Stomach (tissue), 8 donors: ENCODE measurements at regions not wholly inside any gene's neighbourhood (a gene's known extent, or its start where the extent isn't known, plus 50 kb on each side); places are given as distances from the start of the nearest gene placed in this dataset.

ENCODE experiments used
- DNase-seq, 2 donors: peaks; one replicate each; pipeline versions ENCODE4 v3.0.0 to v3.0.0-alpha.2; 2013 to 2019
- H3K27ac ChIP-seq, 5 donors: fragments of 200-600 bp in 4 of 5; sonication (generic) in 4 of 5; one replicate each; pipeline ENCODE4 v1.5.1; 2013 to 2019; ENCODE audit warnings: mild to moderate bottlenecking in 1 of 5, moderate library complexity in 1 of 5
- H3K27me3 ChIP-seq, 3 donors: fragments of 200-600 bp; sonication (generic); one replicate each; pipeline ENCODE4 v1.5.1; 2017 to 2019; ENCODE audit warnings: mixed run types in 1 of 3
- H3K36me3 ChIP-seq, 4 donors: fragments of 200-600 bp; sonication (generic); 1 replicate in 3 of 4; 2 replicates in 1 of 4; pipeline ENCODE4 v1.5.1; 2016 to 2019
- H3K4me1 ChIP-seq, 4 donors: fragments of 200-600 bp; sonication (generic); one replicate each; pipeline ENCODE4 v1.5.1; 2016 to 2019
- H3K4me3 ChIP-seq, 4 donors: fragments of 200-600 bp; sonication (generic) in 3 of 4; one replicate each; pipeline ENCODE4 v1.5.1; 2016 to 2019; ENCODE audit warnings: mild to moderate bottlenecking in 1 of 4
- H3K9me3 ChIP-seq, 4 donors: fragments of 200-600 bp; sonication (generic); one replicate each; pipeline ENCODE4 v1.5.1; 2016 to 2019
- EP300 ChIP-seq: sonication (generic); formaldehyde crosslinking; IDR thresholded peaks from one replicate; pipeline ENCODE4 v1.6.1; 2017; ENCODE audit warnings: antibody characterized with exemption
- POLR2A ChIP-seq, 4 donors: fragments of 450-650 bp; IDR thresholded peaks; one replicate each; pipeline ENCODE4 v1.6.1; 2016; ENCODE audit warnings: antibody characterized with exemption in 4 of 4, control low read depth in 2 of 4, mild to moderate bottlenecking in 1 of 4, moderate library complexity in 1 of 4
- POLR2AphosphoS5 ChIP-seq, 3 donors: sonication (generic); formaldehyde crosslinking; IDR thresholded peaks; one replicate each; pipeline ENCODE4 v1.6.1; 2016; ENCODE audit warnings: antibody characterized with exemption in 3 of 3
- WGBS, 5 donors: extraction: QIAGEN DNeasy Blood & Tissue Kit in 3 of 5; methylation state at CpG; one replicate each; pipeline versions ENCODE4 v1.1.5 to v1.1.7; 2013 to 2018; 5-methylcytosine and 5-hydroxymethylcytosine counted together
- intact Hi-C: fragments of 100-400 bp; cut with DNase I; formaldehyde crosslinking; loops from one replicate; pipeline ENCODE4 v1.15.1; 2023; ENCODE audit warnings: low total_unique reads
- TF ChIP-seq, protein P1 (sequence below), 7 experiments: fragments of 450-650 bp in 4 of 7; fragments of 200-600 bp in 3 of 7; sonication (generic) in 3 of 7; IDR thresholded peaks; one replicate each; pipeline ENCODE4 v1.5.1; 2016 to 2019; ENCODE audit warnings: antibody characterized with exemption in 7 of 7, control low read depth in 2 of 7, mild to moderate bottlenecking in 1 of 7
- donor health status: healthy with polysubstance abuse.
- donor health status: Bipolar disorder and iron deficiency.
- donor health status: healthy.

DNA sequence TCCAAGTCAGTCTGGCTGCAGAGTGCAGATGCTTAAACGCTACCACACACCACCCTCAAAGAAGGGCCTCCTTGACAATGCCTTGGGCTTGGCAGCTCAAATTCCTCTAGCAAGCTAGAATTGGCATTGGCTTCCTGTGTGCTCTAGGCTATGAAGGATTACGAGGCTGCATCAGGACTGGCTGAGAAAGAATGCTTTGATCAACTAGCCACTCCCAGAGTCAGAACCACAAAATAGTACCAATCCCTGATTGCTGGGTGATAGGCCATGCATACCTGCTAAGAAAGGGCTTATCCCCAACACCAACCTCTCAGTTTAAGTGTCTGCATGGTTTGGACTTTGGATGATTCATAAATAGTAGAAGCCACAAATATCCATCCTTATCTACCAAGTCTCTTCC, 504.9 kb downstream of the OMA1 start:
- Histone ChIP-seq H3K36me3 (no peaks in the 10 kb centered on the region), H3K27ac (no peak overlapping the region), H3K4me3 (no peak overlapping the region), H3K4me1 (no peaks in the 10 kb centered on the region), H3K9me3 (no peaks in the 10 kb centered on the region), H3K27me3 (no peaks in the 10 kb centered on the region)
- WGBS, 5 donors = 33 to 62% (median 46%) methylated on average over 2 of the region's 2 CpGs
- intact Hi-C loops = no loop called here
- TF ChIP-seq EP300 = no peak
- TF ChIP-seq, protein P1, sequence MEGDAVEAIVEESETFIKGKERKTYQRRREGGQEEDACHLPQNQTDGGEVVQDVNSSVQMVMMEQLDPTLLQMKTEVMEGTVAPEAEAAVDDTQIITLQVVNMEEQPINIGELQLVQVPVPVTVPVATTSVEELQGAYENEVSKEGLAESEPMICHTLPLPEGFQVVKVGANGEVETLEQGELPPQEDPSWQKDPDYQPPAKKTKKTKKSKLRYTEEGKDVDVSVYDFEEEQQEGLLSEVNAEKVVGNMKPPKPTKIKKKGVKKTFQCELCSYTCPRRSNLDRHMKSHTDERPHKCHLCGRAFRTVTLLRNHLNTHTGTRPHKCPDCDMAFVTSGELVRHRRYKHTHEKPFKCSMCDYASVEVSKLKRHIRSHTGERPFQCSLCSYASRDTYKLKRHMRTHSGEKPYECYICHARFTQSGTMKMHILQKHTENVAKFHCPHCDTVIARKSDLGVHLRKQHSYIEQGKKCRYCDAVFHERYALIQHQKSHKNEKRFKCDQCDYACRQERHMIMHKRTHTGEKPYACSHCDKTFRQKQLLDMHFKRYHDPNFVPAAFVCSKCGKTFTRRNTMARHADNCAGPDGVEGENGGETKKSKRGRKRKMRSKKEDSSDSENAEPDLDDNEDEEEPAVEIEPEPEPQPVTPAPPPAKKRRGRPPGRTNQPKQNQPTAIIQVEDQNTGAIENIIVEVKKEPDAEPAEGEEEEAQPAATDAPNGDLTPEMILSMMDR (IDR thresholded peaks at IDR 0.05) = no peak
- TF ChIP-seq POLR2A (IDR thresholded peaks at IDR 0.05) = no peak
- no peak for TF ChIP-seq POLR2AphosphoS5 (IDR thresholded peaks at IDR 0.05)
- no peak for DNase-seq

DNA sequence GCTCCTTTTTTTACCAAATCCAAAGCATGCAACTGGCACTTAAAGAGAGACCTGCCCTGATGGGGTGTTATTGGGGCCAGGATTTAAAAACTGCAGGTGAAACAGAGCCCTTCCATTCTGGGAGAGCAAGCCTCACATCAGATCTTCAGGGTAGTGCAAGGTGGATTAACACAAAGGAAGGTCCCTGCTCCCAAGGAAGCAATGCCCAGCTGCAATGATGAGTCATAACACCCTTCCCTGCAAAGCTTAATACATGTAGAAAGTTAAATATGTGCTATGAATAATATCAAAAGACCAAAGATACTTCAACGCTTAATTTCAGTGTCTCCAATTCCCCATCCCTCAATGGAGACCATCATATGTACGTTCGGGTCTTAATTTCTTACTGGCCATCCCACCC, 508.0 kb downstream of the OMA1 start:
- 90 to 96% (median 95%) methylated on average over 3 of the region's 3 CpGs for WGBS, 5 donors
- Histone ChIP-seq H3K9me3 (no peaks in the 10 kb centered on the region), H3K36me3 (no peaks in the 10 kb centered on the region), H3K27me3 (no peaks in the 10 kb centered on the region), H3K4me1 (no peaks in the 10 kb centered on the region), H3K27ac (no peak overlapping the region), H3K4me3 (no peak overlapping the region)
- TF ChIP-seq EP300 (no peak), POLR2A (IDR thresholded peaks at IDR 0.05) (no peak), POLR2AphosphoS5 (IDR thresholded peaks at IDR 0.05) (no peak)
- TF ChIP-seq, protein P1 (IDR thresholded peaks at IDR 0.05) = no peak
- intact Hi-C loops = no loop called here
- no peak for DNase-seq

DNA sequence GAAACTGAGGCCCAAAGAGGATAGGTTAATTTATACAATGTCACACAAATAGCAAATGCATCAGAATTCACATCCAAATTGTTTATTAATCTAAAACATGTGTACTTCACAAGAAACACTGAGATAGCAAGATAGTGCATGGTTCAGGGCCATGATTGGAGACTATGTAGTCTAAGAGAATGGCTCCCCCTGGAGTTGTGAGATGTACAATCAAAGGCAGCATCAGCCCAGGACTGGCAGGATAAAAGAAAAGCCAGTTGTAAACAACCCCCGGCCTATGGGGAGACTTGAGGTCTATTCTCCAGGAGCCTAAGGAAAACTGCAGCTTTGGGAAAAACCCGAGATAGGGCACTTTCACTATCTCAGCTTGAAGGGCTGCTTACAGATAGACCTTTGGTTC, 511.0 kb downstream of the OMA1 start:
- Histone ChIP-seq H3K27me3 (no peaks in the 10 kb centered on the region), H3K4me1 (no peaks in the 10 kb centered on the region), H3K27ac (no peak overlapping the region), H3K9me3 (no peaks in the 10 kb centered on the region), H3K36me3 (no peaks in the 10 kb centered on the region), H3K4me3 (no peak overlapping the region)
- no peak for TF ChIP-seq POLR2AphosphoS5 (IDR thresholded peaks at IDR 0.05)
- TF ChIP-seq, protein P1 (IDR thresholded peaks at IDR 0.05) = no peak
- TF ChIP-seq EP300 = no peak
- TF ChIP-seq POLR2A (IDR thresholded peaks at IDR 0.05) = no peak
- peak in 1 of 2 donors; percentile 7 for DNase-seq
- intact Hi-C loops = no loop called here
- WGBS, 5 donors = 41 to 61% (median 45%) methylated on average over 2 of the region's 2 CpGs

DNA sequence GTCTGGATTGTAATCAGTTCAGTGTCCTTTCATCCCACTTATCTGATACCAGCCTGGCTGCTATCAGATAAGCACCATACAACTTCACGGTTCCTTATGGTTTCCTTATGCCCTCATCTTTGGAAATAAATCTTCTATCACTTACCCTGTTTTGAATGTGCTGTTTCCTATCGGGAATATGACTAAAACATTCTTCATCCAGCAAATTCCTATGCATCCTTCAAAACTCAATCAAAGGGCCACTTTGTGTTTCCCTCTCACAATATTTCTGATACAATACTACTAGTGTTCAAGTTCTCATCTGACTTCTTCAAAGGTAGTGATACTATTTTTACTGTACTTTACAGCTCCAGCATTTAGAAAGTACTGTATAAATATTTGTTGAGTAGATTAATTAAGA, 513.2 kb downstream of the OMA1 start:
- Histone ChIP-seq H3K4me3 (no peak overlapping the region), H3K36me3 (no peaks in the 10 kb centered on the region), H3K27ac (no peak overlapping the region), H3K4me1 (no peaks in the 10 kb centered on the region), H3K9me3 (no peaks in the 10 kb centered on the region), H3K27me3 (peaks cover 0 to 5% (median 0%) of the 10 kb centered on the region in 3 donors)
- no peak for DNase-seq
- intact Hi-C loops = no loop called here
- WGBS, 5 donors = 25 to 35% (median 26%) methylated on average over 2 of the region's 2 CpGs
- no peak for TF ChIP-seq POLR2AphosphoS5 (IDR thresholded peaks at IDR 0.05)
- TF ChIP-seq EP300 = no peak
- TF ChIP-seq, protein P1 (IDR thresholded peaks at IDR 0.05) = no peak
- no peak for TF ChIP-seq POLR2A (IDR thresholded peaks at IDR 0.05)
